ENCODE measurements at regions not wholly inside any gene's neighbourhood (a gene's known extent, or its start where the extent isn't known, plus 50 kb on each side); places are given as distances from the start of the nearest gene placed in this dataset.

GRCh38 chr5:4387290-4387689 lies 752.8 kb upstream of the ADAMTS16 start:
- DNase-seq (ENCODE audit: low spot score), result peak; percentile 13

- no peak for DNase-seq (ENCODE audit: low spot score)
These were observed 744.4 kb upstream of the ADAMTS16 start for GRCh38 chr5:4395752-4396151.

- no peak for DNase-seq (ENCODE audit: low spot score)
These were observed 734.4 kb upstream of the ADAMTS16 start for GRCh38 chr5:4405614-4406219.

GRCh38 chr5:4410151-4410550 lies 730.0 kb upstream of the ADAMTS16 start:
- no peak for DNase-seq (ENCODE audit: low spot score)

GRCh38 chr5:4411664-4412063 lies 728.5 kb upstream of the ADAMTS16 start:
- no peak for DNase-seq (ENCODE audit: low spot score)

GRCh38 chr5:4413996-4414395 lies 726.1 kb upstream of the ADAMTS16 start:
- no peak for DNase-seq (ENCODE audit: low spot score)

- no peak for DNase-seq (ENCODE audit: low spot score)
These were observed 722.0 kb upstream of the ADAMTS16 start for GRCh38 chr5:4418084-4418483.

- peak; percentile 81 for DNase-seq (ENCODE audit: low spot score)
These were observed 720.8 kb upstream of the ADAMTS16 start for GRCh38 chr5:4419281-4419680.

GRCh38 chr5:4420177-4420576 lies 720.0 kb upstream of the ADAMTS16 start:
- no peak for DNase-seq (ENCODE audit: low spot score)

- no peak for DNase-seq (ENCODE audit: low spot score)
These were observed 719.4 kb upstream of the ADAMTS16 start for GRCh38 chr5:4420681-4421080.

- DNase-seq (ENCODE audit: low spot score), result no peak
These were observed 717.9 kb upstream of the ADAMTS16 start for GRCh38 chr5:4422247-4422646.

- DNase-seq (ENCODE audit: low spot score), result no peak
These were observed 715.2 kb upstream of the ADAMTS16 start for GRCh38 chr5:4424895-4425294.

GRCh38 chr5:4440536-4440935 lies 699.6 kb upstream of the ADAMTS16 start:
- DNase-seq (ENCODE audit: low spot score), result no peak

- no peak for DNase-seq (ENCODE audit: low spot score)
These were observed 697.9 kb upstream of the ADAMTS16 start for GRCh38 chr5:4442221-4442620.

- DNase-seq (ENCODE audit: low spot score), result no peak
These were observed 692.5 kb upstream of the ADAMTS16 start for GRCh38 chr5:4447657-4448056.

GRCh38 chr5:4453655-4454054 lies 686.5 kb upstream of the ADAMTS16 start:
- DNase-seq (ENCODE audit: low spot score), result no peak

- peak; percentile 18 for DNase-seq (ENCODE audit: low spot score)
These were observed 660.7 kb upstream of the ADAMTS16 start for GRCh38 chr5:4479426-4479825.

- DNase-seq (ENCODE audit: low spot score), result peak; percentile 40
These were observed 659.4 kb upstream of the ADAMTS16 start for GRCh38 chr5:4480528-4481349.

- DNase-seq (ENCODE audit: low spot score), result no peak
These were observed 652.5 kb upstream of the ADAMTS16 start for GRCh38 chr5:4487581-4487980.

- DNase-seq (ENCODE audit: low spot score), result peak; percentile 70
These were observed 628.0 kb upstream of the ADAMTS16 start for GRCh38 chr5:4511996-4512656.

GRCh38 chr5:4513381-4513780 lies 626.7 kb upstream of the ADAMTS16 start:
- DNase-seq (ENCODE audit: low spot score), result no peak

GRCh38 chr5:4514067-4514648 lies 626.0 kb upstream of the ADAMTS16 start:
- DNase-seq (ENCODE audit: low spot score), result peak; percentile 49

Measured in kidney tubule cell (primary cell).